GM10266 (cell line): ENCODE measurements at regions not wholly inside any gene's neighbourhood (a gene's known extent, or its start where the extent isn't known, plus 50 kb on each side); places are given as distances from the start of the nearest gene placed in this dataset.
"Not testable (repeated sequence)": the region's sequence is repeated elsewhere in the genome, so short reads cannot be mapped to it uniquely, and the experiment has no call there.

Experiments
- DNase-seq: peaks from one replicate; pipeline ENCODE4 v3.0.0; 2012; ENCODE audit errors: extremely low spot score
- TF ChIP-seq, protein P1 (sequence below): IDR thresholded peaks from 2 replicates; pipeline ENCODE4 v1.5.1; 2012; ENCODE audit warnings: mild to moderate bottlenecking, low read depth; ENCODE audit not compliant: control insufficient read depth, insufficient read depth; ENCODE audit errors: missing control alignments

DNA sequence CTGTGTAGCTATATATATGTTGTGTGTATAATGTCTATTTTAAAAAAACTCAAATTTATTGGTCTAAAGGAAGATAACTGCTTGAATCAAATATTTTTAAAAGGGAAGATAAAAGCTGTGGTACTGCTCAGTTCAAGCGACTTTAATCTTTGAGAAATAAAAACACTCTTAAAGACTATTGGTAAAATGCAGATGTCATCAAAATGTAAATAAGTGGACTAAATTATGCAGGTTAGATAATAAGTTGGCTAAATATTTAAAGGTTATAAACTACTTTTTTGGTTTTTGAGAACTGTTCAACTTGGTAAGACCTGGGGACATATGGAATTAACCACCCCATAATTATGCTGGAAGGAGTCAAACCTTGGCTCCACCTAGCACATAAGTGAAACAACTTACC is 144.7 kb upstream of the ITM2A start:
- no peak for DNase-seq
- TF ChIP-seq, protein P1, sequence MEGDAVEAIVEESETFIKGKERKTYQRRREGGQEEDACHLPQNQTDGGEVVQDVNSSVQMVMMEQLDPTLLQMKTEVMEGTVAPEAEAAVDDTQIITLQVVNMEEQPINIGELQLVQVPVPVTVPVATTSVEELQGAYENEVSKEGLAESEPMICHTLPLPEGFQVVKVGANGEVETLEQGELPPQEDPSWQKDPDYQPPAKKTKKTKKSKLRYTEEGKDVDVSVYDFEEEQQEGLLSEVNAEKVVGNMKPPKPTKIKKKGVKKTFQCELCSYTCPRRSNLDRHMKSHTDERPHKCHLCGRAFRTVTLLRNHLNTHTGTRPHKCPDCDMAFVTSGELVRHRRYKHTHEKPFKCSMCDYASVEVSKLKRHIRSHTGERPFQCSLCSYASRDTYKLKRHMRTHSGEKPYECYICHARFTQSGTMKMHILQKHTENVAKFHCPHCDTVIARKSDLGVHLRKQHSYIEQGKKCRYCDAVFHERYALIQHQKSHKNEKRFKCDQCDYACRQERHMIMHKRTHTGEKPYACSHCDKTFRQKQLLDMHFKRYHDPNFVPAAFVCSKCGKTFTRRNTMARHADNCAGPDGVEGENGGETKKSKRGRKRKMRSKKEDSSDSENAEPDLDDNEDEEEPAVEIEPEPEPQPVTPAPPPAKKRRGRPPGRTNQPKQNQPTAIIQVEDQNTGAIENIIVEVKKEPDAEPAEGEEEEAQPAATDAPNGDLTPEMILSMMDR = no peak

DNA sequence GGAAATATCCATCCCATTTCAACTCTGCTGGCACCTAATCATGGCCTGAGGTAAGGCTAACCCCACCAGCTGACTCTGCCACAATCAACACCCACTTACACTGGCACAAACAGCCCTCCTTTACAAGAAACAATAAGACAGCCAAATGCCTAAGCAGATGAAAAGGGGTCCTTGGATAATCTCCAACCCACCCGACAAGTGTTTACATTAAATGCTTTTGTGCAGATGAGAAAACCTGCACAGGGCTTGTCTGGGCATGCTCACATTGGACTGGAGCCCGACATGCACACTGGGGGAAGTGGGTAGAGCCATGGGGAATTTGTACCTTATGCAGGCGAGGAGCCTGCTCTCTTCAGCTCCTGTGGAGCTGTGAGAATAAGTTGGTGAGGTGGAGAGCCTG is 138.9 kb upstream of the ITM2A start:
- TF ChIP-seq, protein P1 = no peak
- DNase-seq = no peak

DNA sequence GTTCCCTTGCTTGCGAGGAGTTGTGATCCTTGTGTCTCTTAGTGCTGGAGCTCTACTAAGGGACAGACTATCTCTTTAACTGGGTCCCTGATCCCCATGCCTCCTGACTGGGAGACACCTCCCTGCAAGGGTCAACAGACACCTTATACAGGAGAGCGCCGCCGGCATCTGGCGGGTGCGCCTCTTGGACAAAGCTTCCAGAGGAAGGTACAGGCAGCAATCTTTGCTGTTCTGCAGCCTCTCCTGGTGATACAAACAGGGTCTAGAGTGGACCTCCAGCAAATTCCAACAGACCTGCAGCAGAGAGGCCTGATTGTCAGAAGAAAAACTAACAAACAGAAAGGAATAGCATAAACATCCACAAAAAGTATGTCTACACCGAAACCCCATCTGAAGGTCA is 115.6 kb upstream of the ITM2A start:
- TF ChIP-seq, protein P1 = no peak

DNA sequence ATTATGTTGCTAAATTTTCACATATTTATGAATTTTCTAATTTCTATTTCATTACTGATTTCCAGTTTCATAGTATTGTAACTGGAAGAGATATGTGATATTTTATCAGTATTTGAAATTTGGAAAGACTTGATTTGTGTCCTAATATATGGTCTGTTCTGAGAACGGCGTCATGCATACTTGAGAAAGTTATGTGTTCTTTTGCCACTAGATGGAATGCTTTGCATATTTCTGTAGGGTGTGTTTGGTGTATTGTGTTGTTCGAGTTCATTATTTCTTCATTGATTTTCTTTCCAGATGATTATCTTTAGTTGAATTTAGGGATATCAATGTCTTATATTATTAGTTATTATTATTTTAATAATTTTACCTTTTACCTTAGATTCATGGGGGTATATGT is 110.6 kb upstream of the ITM2A start:
- DNase-seq = no peak
- TF ChIP-seq, protein P1 = no peak

More for the DNA sequence above, 115.6 kb upstream of the ITM2A start:
- no peak for DNase-seq

DNA sequence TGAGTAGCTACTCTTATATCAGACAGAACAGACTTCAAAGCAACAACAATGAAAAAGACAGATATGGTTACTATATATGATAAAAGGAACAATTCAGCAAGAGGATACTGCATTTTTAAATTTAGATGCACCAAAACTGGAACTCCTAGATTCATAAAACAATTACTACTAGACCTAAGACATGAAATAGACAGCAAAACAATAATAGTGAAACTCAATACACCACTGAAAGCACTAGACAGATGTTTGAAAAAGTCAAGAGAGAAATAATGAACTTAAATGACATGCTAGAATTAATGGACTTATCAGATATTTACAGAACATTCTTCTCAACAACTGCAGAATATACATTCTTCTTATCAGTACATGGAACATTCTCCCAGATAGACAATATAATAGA is 99.5 kb upstream of the ITM2A start:
- TF ChIP-seq, protein P1 = no peak
- no peak for DNase-seq

DNA sequence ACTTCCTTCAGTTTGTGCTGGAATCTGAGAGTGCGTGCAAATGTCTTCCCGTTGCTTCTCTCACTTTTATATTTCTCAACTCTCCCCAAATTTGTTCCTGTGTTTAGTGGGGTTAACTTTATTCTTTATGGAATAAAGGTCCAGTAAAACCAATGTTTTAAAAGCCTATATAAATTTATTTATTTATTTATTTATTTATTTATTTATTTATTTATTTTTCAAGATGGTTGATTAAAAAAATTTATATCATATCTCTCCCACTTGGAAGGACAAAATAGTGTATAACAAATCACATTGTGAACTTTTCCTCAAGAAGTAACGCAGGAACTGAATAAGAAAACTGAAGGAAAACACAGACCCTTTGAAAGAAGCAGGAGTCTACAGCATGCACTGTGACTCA is 95.3 kb upstream of the ITM2A start:
- no peak for DNase-seq
- TF ChIP-seq, protein P1 = no peak

DNA sequence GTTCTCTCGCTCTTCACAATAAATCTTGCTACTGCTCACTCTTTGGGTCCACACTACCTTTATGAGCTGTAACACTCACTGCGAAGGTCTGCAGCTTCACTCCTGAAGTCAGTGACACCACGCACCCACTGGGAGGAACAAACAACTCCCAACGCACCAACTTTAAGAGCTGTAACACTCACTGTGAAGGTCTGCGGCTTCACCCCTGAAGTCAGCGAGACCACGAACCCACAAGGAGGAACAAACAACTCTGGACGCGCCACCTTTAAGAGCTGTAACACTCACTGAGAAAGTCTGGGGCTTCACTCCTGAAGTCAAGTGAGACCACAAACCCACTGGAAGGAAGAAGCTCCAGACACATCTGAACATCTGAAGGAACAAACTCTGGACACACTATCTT is 89.5 kb upstream of the ITM2A start:
- DNase-seq = not testable (repeated sequence)

DNA sequence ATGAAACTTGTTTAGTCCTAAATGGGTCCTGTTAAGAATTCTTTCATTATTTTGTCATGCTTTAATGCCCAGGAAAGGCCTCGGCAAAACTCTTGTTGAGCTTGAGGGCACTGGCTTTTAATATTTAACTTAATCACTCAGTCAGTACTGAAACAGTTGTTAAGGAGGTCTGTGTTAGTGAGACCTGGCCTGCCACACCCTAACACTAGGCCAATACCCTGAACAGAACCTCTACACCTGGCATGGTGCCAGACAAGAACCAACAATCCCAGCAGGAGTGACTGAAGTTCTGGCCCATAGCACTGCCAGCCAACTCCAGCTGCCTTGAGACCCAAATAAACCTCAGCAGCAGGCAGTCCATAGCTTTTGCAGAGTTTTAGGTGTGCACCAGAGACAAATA is 85.7 kb upstream of the ITM2A start:
- DNase-seq = no peak
- TF ChIP-seq, protein P1 = no peak
